IPS-NIHi11 (cell line): ENCODE measurements at regions not wholly inside any gene's neighbourhood (a gene's known extent, or its start where the extent isn't known, plus 50 kb on each side); places are given as distances from the start of the nearest gene placed in this dataset.
"Not testable (repeated sequence)": the region's sequence is repeated elsewhere in the genome, so short reads cannot be mapped to it uniquely, and the experiment has no call there.

Experiments
- DNase-seq: peaks from one replicate; pipeline ENCODE4 v3.0.0; 2012; ENCODE audit warnings: mixed read lengths, low spot score

GRCh38 chr4:148649652-148650331 is 207.6 kb upstream of the NR3C2 start:
- no peak for DNase-seq

- DNase-seq, result no peak
Measured at GRCh38 chr4:148643851-148644250, 201.6 kb upstream of the NR3C2 start.

GRCh38 chr4:148642907-148643306 is 200.7 kb upstream of the NR3C2 start:
- DNase-seq, result no peak

- not testable (repeated sequence) for DNase-seq
Measured at GRCh38 chr4:148638079-148638478, 195.9 kb upstream of the NR3C2 start.

- not testable (repeated sequence) for DNase-seq
Measured at GRCh38 chr4:148637453-148637852, 195.2 kb upstream of the NR3C2 start.

- no peak for DNase-seq
Measured at GRCh38 chr4:148634476-148634875, 192.3 kb upstream of the NR3C2 start.

- DNase-seq, result no peak
Measured at GRCh38 chr4:148633720-148634119, 191.5 kb upstream of the NR3C2 start.

- DNase-seq, result no peak
Measured at GRCh38 chr4:148632476-148632875, 190.3 kb upstream of the NR3C2 start.

GRCh38 chr4:148630051-148630450 is 187.8 kb upstream of the NR3C2 start:
- no peak for DNase-seq

- no peak for DNase-seq
Measured at GRCh38 chr4:148618856-148619255, 176.6 kb upstream of the NR3C2 start.

- no peak for DNase-seq
Measured at GRCh38 chr4:148608968-148609367, 166.8 kb upstream of the NR3C2 start.

- DNase-seq, result not testable (repeated sequence)
Measured at GRCh38 chr4:148598418-148599207, 156.4 kb upstream of the NR3C2 start.

GRCh38 chr4:148589182-148589581 is 147.0 kb upstream of the NR3C2 start:
- DNase-seq, result no peak

- no peak for DNase-seq
Measured at GRCh38 chr4:148575577-148575976, 133.4 kb upstream of the NR3C2 start.

GRCh38 chr4:148574911-148575310 is 132.7 kb upstream of the NR3C2 start:
- no peak for DNase-seq

GRCh38 chr4:148574502-148574901 is 132.3 kb upstream of the NR3C2 start:
- DNase-seq, result peak; percentile 23

GRCh38 chr4:148574066-148574465 is 131.9 kb upstream of the NR3C2 start:
- DNase-seq, result no peak

- no peak for DNase-seq
Measured at GRCh38 chr4:148573296-148573695, 131.1 kb upstream of the NR3C2 start.

GRCh38 chr4:148565801-148566200 is 123.6 kb upstream of the NR3C2 start:
- DNase-seq, result no peak

GRCh38 chr4:148563684-148564083 is 121.5 kb upstream of the NR3C2 start:
- DNase-seq, result no peak

- DNase-seq, result no peak
Measured at GRCh38 chr4:148561467-148561866, 119.3 kb upstream of the NR3C2 start.

GRCh38 chr4:148557793-148558192 is 115.6 kb upstream of the NR3C2 start:
- DNase-seq, result no peak

GRCh38 chr4:148550788-148551187 is 108.6 kb upstream of the NR3C2 start:
- no peak for DNase-seq
